GM18502 (cell line): ENCODE measurements at regions not wholly inside any gene's neighbourhood (a gene's known extent, or its start where the extent isn't known, plus 50 kb on each side); places are given as distances from the start of the nearest gene placed in this dataset.
"Not testable (repeated sequence)": the region's sequence is repeated elsewhere in the genome, so short reads cannot be mapped to it uniquely, and the experiment has no call there.

Experiments
- ATAC-seq: cut with Tn5 transposase; IDR thresholded peaks from one replicate; pipeline ENCODE4 v1.9.1; 2021; ENCODE audit warnings: mild to moderate bottlenecking; ENCODE audit not compliant: unreplicated experiment, poor library complexity

- ATAC-seq = no peak
These were observed 256.2 kb downstream of the TAFA4 start for GRCh38 chr3:68676136-68676535.

GRCh38 chr3:68667346-68667745 is 265.0 kb downstream of the TAFA4 start:
- no peak for ATAC-seq

GRCh38 chr3:68666429-68667136 is 265.8 kb downstream of the TAFA4 start:
- no peak for ATAC-seq

- no peak for ATAC-seq
These were observed 268.1 kb downstream of the TAFA4 start for GRCh38 chr3:68664276-68664675.

GRCh38 chr3:68662176-68662575 is 270.2 kb downstream of the TAFA4 start:
- ATAC-seq = no peak

GRCh38 chr3:68650657-68651056 is 281.7 kb downstream of the TAFA4 start:
- ATAC-seq = not testable (repeated sequence)

- no peak for ATAC-seq
These were observed 283.9 kb downstream of the TAFA4 start for GRCh38 chr3:68648494-68648893.

- ATAC-seq = no peak
These were observed 300.3 kb downstream of the TAFA4 start for GRCh38 chr3:68631850-68632545.

GRCh38 chr3:68620211-68620610 is 312.1 kb downstream of the TAFA4 start:
- no peak for ATAC-seq

GRCh38 chr3:68614087-68614486 is 318.3 kb downstream of the TAFA4 start:
- no peak for ATAC-seq

- ATAC-seq = no peak
These were observed 361.0 kb downstream of the TAFA4 start for GRCh38 chr3:68571321-68571720.

GRCh38 chr3:68560728-68561127 is 371.6 kb downstream of the TAFA4 start:
- no peak for ATAC-seq

GRCh38 chr3:68535782-68536181 is 396.6 kb downstream of the TAFA4 start:
- ATAC-seq = no peak

GRCh38 chr3:68523330-68523729 is 409.0 kb downstream of the TAFA4 start:
- ATAC-seq = no peak

GRCh38 chr3:68515237-68515636 is 417.1 kb downstream of the TAFA4 start:
- ATAC-seq = no peak

- ATAC-seq = no peak
These were observed 428.1 kb downstream of the TAFA4 start for GRCh38 chr3:68504201-68504600.

GRCh38 chr3:68485845-68486244 is 446.5 kb downstream of the TAFA4 start:
- not testable (repeated sequence) for ATAC-seq

- ATAC-seq = no peak
These were observed 447.3 kb downstream of the TAFA4 start for GRCh38 chr3:68485051-68485450.

GRCh38 chr3:68483601-68484000 is 448.7 kb downstream of the TAFA4 start:
- ATAC-seq = no peak

- no peak for ATAC-seq
These were observed 449.3 kb downstream of the TAFA4 start for GRCh38 chr3:68483041-68483440.

GRCh38 chr3:68482565-68482964 is 449.8 kb downstream of the TAFA4 start:
- ATAC-seq = no peak

GRCh38 chr3:68479779-68480178 is 452.6 kb downstream of the TAFA4 start:
- ATAC-seq = peak; percentile 60
